C4-2B (cell line): ENCODE measurements at regions not wholly inside any gene's neighbourhood (a gene's known extent, or its start where the extent isn't known, plus 50 kb on each side); places are given as distances from the start of the nearest gene placed in this dataset.

Experiments used
- ZFX ChIP-seq: fragments of 450-650 bp; IDR thresholded peaks from 2 replicates; pipeline ENCODE4 v1.6.1; 2017
- TF ChIP-seq, protein P1 (sequence below): fragments of 450-650 bp; conservative IDR thresholded peaks from 2 replicates; pipeline ENCODE4 v1.5.1; 2017; ENCODE audit warnings: mild to moderate bottlenecking

GRCh38 chr6:126267626-126268025 is 72.3 kb upstream of the CENPW start:
- TF ChIP-seq, protein P1, sequence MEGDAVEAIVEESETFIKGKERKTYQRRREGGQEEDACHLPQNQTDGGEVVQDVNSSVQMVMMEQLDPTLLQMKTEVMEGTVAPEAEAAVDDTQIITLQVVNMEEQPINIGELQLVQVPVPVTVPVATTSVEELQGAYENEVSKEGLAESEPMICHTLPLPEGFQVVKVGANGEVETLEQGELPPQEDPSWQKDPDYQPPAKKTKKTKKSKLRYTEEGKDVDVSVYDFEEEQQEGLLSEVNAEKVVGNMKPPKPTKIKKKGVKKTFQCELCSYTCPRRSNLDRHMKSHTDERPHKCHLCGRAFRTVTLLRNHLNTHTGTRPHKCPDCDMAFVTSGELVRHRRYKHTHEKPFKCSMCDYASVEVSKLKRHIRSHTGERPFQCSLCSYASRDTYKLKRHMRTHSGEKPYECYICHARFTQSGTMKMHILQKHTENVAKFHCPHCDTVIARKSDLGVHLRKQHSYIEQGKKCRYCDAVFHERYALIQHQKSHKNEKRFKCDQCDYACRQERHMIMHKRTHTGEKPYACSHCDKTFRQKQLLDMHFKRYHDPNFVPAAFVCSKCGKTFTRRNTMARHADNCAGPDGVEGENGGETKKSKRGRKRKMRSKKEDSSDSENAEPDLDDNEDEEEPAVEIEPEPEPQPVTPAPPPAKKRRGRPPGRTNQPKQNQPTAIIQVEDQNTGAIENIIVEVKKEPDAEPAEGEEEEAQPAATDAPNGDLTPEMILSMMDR = no peak
- no peak for TF ChIP-seq ZFX
